HG02840 (cell line): ENCODE measurements at regions not wholly inside any gene's neighbourhood (a gene's known extent, or its start where the extent isn't known, plus 50 kb on each side); places are given as distances from the start of the nearest gene placed in this dataset.
"Not testable (repeated sequence)": the region's sequence is repeated elsewhere in the genome, so short reads cannot be mapped to it uniquely, and the experiment has no call there.

Experiments
- ATAC-seq: cut with Tn5 transposase; IDR thresholded peaks from one replicate; pipeline ENCODE4 v1.9.1; 2021; ENCODE audit warnings: mild to moderate bottlenecking, moderate library complexity, moderate number of reproducible peaks; ENCODE audit not compliant: unreplicated experiment, low FRiP score

DNA sequence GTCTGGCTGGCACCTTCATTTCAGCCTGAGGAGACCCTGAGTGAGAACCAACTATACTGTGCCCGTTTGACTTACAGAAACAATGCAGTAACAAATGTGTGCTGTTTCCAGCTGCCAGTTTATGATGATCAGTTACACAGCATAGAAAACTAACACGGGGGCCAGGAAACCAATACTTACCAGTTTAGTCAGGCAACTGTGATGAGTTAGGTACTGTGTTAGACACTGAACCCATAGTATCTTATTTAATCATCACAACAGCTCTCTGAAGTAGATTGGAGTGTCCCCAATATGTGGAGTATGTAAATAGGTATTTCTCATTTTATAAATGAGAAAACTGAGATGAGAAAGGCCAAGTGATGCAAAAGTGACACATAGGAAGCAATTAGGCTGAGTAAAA, 620.9 kb upstream of the KLF12 start:
- no peak for ATAC-seq

- no peak for ATAC-seq
These were observed 617.5 kb upstream of the KLF12 start for GRCh38 chr13:74751739-74752138.

DNA sequence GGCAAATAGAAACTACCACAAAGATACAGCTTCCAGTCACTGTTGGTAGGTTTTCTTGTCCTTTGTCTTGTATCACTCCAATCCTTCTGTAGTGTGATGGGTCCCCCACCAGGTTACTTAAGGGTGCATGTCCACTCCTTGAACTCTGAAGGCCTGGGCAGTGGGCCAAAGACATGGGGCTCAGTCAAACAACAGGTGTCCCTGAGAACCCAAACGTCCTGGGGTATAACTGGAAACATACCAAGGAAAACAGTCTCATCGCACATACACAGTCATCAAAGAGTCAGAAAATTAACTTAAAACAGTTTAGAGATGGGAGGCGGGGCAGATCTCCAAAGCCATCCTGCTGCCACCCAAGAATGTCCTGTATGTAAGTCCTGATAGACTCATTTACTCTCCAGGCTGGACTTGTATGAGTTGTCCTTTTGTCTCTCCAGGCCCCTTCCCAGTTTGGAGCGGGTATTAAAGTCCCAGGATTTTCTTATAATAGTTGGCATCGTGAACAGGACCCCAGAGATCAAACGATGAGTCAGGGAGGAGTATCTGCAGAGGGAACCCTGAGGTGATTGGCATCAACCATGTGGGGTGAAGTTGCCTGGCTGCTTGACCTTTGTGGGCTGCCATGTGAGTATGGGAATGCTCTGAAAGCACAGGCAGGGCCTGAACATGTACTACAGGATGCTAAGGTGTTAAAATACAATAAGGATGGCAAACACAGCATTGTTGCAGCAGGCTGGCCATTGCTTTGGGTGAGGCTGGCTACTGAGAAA, 613.2 kb upstream of the KLF12 start:
- no peak for ATAC-seq

DNA sequence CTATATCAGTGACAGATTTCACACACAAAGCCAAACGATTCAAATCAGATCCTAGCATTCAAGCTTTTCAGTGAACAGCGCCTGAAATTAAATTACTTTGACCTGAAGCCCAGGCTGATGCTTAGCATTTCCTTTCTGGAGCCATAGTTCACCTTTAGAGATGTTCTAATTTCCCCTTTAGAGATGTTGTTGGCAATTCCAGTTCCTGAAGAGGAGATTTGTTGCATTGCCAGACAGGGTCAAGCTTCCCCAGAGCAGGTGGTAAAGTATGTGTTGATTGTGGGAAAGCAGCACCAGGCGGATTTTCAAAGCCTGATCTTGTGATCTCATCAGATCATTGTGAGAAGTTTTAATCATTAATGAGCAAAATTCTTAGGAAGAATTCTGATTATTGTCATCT, 609.8 kb upstream of the KLF12 start:
- no peak for ATAC-seq

GRCh38 chr13:74741732-74742131, 607.5 kb upstream of the KLF12 start:
- no peak for ATAC-seq

DNA sequence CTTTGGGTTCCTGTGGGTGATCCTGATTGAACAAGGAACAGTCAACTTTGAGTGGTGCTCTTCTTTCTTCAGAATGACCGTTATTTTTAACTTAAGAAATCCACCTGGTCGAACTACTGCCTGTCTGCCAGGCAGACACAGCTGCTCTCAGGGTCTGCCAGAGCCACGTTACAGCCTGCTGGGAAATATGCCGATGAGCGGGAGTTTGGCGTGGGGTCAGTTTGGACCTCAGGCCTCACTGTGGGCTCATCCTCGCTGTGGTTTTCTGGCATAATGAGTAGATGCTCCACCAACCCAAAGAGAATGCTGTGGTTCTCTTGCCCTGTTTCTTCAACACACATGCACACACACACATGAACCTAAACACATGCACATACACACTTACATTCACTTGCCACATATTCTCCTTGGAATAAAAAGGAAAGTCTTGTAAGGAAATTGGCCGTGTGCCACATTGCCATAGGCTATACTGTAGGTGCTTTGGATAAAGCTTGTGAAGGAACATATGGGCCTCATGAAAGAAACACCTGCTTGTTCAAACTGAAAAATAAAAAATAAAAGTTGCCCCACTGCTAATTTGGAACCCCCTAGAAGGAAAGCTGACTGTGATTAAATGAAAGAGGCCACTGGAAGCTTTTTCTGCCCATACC, 598.7 kb upstream of the KLF12 start:
- no peak for ATAC-seq

GRCh38 chr13:74731731-74732130, 597.5 kb upstream of the KLF12 start:
- no peak for ATAC-seq

DNA sequence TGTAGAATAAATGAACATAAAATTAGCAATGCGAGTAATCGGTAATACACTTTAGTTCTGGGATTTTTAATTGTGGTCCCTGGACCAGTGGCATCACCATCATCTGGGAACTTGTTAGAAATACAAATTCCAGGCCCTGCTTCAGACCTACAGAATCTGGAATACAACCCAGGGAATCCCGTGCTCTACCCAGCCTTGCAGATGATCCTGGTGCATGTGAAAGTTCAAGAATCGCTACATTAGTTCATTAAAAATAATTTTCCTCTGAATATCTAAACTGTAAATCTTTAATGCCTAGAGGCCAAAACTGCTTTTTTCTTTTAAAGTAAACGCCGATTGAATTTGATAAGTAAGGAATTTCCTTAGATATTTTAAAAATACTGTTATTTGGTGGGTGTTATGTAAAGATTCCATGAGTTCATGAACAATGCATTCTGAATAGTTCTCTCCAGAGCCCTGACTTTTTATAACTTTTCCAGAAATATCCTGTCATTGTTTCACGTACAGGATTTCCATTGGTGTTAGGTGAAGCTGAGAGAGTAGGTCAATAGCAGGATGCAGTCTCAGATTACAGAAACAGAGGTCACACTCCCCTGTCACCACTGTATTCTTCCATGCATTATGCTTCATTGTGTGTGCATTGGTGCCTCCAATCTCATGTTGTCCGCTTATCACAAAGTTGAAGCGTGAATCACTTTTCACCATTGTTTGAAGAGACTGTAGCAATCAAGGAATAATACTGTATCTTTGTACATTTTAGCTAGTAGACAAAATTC, 596.5 kb upstream of the KLF12 start:
- no peak for ATAC-seq

DNA sequence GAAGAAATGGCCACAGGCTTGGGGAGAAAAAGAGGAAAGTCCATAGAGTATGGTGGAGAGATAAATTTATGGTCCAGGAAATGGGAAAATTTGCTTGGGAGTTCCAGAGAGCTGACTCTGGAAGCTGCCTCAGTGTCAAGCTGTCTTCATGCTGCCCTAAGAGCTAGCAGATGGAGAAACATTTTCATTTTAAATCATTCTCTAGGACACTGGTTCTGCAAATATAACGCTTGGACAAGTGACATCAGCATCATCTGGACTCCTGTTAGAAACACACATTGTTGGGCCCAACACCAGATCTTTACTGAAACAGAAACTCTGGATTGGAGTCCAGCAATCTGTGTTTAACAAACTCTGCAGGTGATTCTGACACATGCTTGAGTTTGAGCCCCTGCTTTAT, 592.0 kb upstream of the KLF12 start:
- no peak for ATAC-seq

- ATAC-seq = not testable (repeated sequence)
These were observed 584.1 kb upstream of the KLF12 start for GRCh38 chr13:74718232-74718842.

DNA sequence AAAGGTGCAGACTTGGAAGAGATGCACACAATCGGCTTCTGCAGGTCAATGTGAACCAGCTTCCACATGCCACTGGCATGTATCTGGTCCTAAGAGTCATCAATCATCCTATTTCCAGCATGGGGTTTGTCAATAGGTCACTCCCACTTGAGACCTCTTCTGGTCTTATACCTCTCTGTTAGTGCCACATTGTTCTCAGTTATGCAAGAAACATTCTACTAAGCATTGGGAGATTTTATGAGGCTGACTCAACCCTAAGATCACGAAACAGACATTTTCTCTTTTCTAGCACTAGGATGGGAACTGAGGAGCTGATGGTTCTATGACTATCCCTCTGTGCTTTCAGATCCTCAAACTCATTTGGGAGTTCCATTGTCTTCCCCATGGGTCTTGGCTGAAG, 581.5 kb upstream of the KLF12 start:
- no peak for ATAC-seq

GRCh38 chr13:74710006-74710405, 575.8 kb upstream of the KLF12 start:
- no peak for ATAC-seq

DNA sequence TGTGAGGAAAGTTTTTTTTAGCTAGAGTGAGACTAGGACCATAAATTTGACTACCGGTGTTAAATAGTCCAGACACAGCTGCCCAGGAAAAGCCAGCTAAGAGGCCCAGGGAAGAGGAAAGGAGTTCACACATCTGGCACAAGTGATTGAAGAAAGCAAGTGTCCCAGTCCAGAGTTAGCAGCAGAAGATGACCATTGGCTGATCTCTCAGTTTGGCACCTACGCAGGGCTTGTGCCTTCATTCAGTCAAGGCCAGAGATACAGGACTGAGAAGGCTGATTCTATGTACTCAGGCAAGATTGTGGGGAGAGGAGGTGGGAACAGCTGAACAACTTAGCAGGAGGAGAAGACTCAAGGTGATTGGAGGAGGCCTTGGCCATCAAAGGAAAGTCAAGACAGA, 575.0 kb upstream of the KLF12 start:
- ATAC-seq = no peak

- no peak for ATAC-seq
These were observed 574.4 kb upstream of the KLF12 start for GRCh38 chr13:74708629-74709028.

DNA sequence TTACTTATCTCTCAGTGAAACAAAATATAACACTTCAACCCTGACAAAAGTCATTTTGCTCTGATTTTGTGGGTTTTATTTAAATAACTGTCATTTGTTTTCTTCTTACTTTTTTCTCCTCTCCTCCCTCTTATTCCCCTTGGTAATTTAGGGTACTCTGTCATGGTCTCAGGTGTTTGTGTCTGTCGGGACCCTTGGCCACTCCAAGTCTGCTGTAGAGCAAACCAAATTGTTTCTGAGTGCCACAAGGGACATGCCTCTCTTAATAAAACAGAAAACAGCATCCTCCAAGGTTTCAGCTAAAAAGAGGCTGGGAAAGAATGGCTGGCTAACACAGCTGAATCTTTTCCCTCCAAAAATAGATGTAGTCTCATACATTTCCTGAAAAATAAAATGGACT, 573.1 kb upstream of the KLF12 start:
- no peak for ATAC-seq

- no peak for ATAC-seq
These were observed 572.6 kb upstream of the KLF12 start for GRCh38 chr13:74706801-74707200.

- no peak for ATAC-seq
These were observed 571.2 kb upstream of the KLF12 start for GRCh38 chr13:74705438-74705837.

DNA sequence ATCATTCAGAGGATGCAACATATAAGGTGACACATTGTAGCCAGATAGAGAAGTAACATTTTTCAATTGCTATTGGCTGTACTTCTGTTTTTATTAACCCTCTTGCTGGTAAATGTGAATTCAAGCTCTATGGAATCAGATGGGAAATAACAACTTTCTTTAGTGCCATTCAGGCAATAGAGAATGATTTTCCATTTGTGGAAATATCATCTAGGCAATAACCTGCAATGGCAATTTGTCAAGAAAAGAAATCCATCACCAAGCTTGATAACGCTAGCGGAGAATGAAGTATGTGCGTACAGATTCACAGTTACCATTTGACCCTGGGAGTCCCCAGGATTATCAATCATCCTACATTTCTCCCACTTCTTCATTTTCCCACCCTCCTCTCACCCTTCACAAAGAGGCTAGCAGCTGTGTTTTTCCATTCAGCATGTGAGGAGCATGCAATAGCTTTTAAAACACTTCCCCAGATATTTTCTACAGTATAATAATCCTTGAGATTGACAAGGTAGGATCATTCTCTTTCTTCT, 569.7 kb upstream of the KLF12 start:
- no peak for ATAC-seq

DNA sequence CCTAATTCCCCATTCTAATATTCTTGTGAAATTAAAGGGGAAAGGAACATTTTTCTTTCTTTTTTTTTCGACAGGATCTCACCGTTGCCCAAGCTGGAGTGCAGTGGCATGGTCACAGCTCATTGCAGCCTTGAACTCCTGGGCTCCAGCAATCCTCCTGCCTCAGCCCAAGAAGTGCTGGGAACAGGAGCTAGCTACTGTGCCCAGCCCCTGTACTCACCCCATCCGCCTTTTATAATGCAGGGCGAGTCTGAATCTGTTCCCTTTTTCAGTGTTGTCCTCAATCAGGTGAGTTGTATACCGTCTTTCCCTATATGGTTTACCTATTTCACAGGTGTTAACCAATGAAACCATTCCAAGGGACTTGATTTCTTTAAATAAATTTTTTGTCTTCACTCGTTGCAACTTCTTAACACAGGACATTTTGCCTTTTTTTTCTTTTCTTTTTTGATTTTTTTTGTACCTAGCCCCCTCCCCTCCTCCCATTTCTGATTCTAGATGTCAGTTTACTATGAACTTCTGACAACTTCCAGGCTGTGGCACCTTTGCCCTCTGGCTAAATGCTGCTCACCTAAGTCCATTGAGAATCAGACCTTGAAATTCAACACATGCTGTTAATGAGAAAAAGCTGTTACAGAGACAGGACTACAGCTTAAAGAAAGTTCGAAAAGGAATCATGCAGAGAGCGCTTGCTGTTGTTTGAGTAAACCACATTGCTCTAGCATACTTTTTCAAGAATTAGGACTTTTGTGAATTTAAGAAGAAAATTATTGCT, 562.1 kb upstream of the KLF12 start:
- no peak for ATAC-seq
